Neural progenitor cell (in vitro differentiated cells): ENCODE measurements at regions not wholly inside any gene's neighbourhood (a gene's known extent, or its start where the extent isn't known, plus 50 kb on each side); places are given as distances from the start of the nearest gene placed in this dataset.

ENCODE experiments used
- DNase-seq: peaks from one replicate; pipeline ENCODE4 v3.0.0-alpha.2; 2016; ENCODE audit warnings: low spot score
- H2AFZ ChIP-seq: fragments of 200-600 bp; sonication (generic); replicated peaks from 2 replicates; pipeline ENCODE4 v1.6.1; 2016; ENCODE audit warnings: antibody characterized with exemption
- H3F3A ChIP-seq: fragments of 200-600 bp; sonication (generic); 2 replicates; pipeline ENCODE4 v1.6.1; 2016; ENCODE audit warnings: antibody characterized with exemption, low read depth
- H3K27ac ChIP-seq: fragments of 200-600 bp; sonication (generic); 2 replicates; pipeline ENCODE4 v1.5.1; 2016; ENCODE audit warnings: mild to moderate bottlenecking
- H3K27me3 ChIP-seq: fragments of 200-600 bp; sonication (generic); 2 replicates; pipeline ENCODE4 v1.6.1; 2016; ENCODE audit warnings: mild to moderate bottlenecking, moderate library complexity
- H3K36me3 ChIP-seq: fragments of 200-600 bp; sonication (generic); 2 replicates; pipeline ENCODE4 v1.5.1; 2016
- H3K4me1 ChIP-seq: fragments of 200-600 bp; sonication (generic); 2 replicates; pipeline ENCODE4 v1.6.1; 2016; ENCODE audit warnings: mixed run types
- H3K4me2 ChIP-seq: fragments of 200-600 bp; sonication (generic); 2 replicates; pipeline ENCODE4 v1.6.1; 2016
- H3K4me3 ChIP-seq: fragments of 200-600 bp; sonication (generic); 2 replicates; pipeline ENCODE4 v1.5.1; 2016
- H3K79me2 ChIP-seq: fragments of 200-600 bp; sonication (generic); 2 replicates; pipeline ENCODE4 v1.6.1; 2016; ENCODE audit warnings: low read depth
- H3K9ac ChIP-seq: fragments of 200-600 bp; sonication (generic); 2 replicates; pipeline ENCODE4 v1.6.1; 2016
- H3K9me3 ChIP-seq: fragments of 200-600 bp; sonication (generic); 2 replicates; pipeline ENCODE4 v1.5.1; 2016; ENCODE audit warnings: low read depth
- H4K20me1 ChIP-seq: fragments of 200-600 bp; sonication (generic); 2 replicates; pipeline ENCODE4 v1.6.1; 2016; ENCODE audit warnings: low read depth
- H3K27ac Mint-ChIP-seq: 3 replicates; pipeline ENCODE4 v1.8.0; 2021; ENCODE audit warnings: mixed read lengths
- H3K27me3 Mint-ChIP-seq: 2 replicates; pipeline ENCODE4 v1.8.0; 2022; ENCODE audit warnings: low read depth, mild to moderate bottlenecking, inconsistent platforms, moderate library complexity, mixed read lengths; ENCODE audit not compliant: insufficient read depth
- H3K36me3 Mint-ChIP-seq: 3 replicates; pipeline ENCODE4 v1.8.0; 2021; ENCODE audit warnings: mixed read lengths
- H3K4me1 Mint-ChIP-seq: 3 replicates; pipeline ENCODE4 v1.8.0; 2021; ENCODE audit warnings: mixed read lengths
- H3K4me3 Mint-ChIP-seq: 3 replicates; pipeline ENCODE4 v1.8.0; 2021; ENCODE audit warnings: mild to moderate bottlenecking, moderate library complexity, mixed read lengths
- H3K9me3 Mint-ChIP-seq: 3 replicates; pipeline ENCODE4 v1.8.0; 2020; ENCODE audit warnings: mixed read lengths
- CTCF ChIP-seq: fragments of 200-600 bp; sonication (generic); IDR thresholded peaks from 2 replicates; pipeline ENCODE4 v1.5.1; 2017; ENCODE audit warnings: antibody characterized with exemption, mild to moderate bottlenecking
- EZH2 ChIP-seq: fragments of 200-600 bp; sonication (generic); IDR thresholded peaks from 2 replicates; pipeline ENCODE4 v1.6.1; 2017; ENCODE audit warnings: antibody characterized with exemption, mild to moderate bottlenecking, moderate library complexity
- EZH2phosphoT487 ChIP-seq: fragments of 200-600 bp; sonication (generic); IDR thresholded peaks from 2 replicates; pipeline ENCODE4 v1.6.1; 2017; ENCODE audit warnings: antibody characterized with exemption

DNA sequence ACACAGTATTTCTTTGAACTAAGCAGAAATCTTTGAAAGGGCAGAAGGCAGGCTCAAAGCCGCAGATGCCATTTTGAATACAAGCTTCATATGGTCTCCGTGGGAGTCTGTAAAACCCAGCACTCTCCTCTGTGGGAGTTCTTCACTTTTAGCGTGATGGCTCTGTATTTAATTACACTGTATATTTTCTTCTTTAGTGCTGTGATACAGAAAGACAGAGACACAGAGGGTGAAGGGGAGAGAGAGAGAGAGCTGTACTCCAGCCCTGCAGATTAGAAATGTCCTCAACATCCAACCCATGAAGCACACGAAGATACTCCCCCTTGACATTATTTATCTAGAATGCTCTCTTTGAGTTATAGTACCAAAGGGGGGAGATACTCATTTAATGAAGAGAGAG, 752.6 kb upstream of the NR2F2 start:
- Histone ChIP-seq H3K27me3 (no peaks in the 10 kb centered on the region), H3K9ac (no peak overlapping the region), H3K4me1 (peaks cover 4% of the 10 kb centered on the region), H4K20me1 (no peaks in the 10 kb centered on the region), H3K79me2 (no peaks in the 10 kb centered on the region), H3K4me2 (no peak overlapping the region), H3F3A (no peaks in the 10 kb centered on the region), H3K9me3 (no peaks in the 10 kb centered on the region), H3K4me3 (no peak overlapping the region), H2AFZ (peak overlapping the region; percentile 89), H3K27ac (no peak overlapping the region), H3K36me3 (no peaks in the 10 kb centered on the region)
- H3K9me3 Mint-ChIP-seq: no peaks in the 10 kb centered on the region
- H3K27me3 Mint-ChIP-seq: peaks cover 5% of the 10 kb centered on the region
- TF ChIP-seq EZH2phosphoT487: no peak
- TF ChIP-seq EZH2: no peak
- TF ChIP-seq CTCF: no peak
- DNase-seq: no peak
- H3K4me1 Mint-ChIP-seq: peaks cover 16% of the 10 kb centered on the region
- H3K4me3 Mint-ChIP-seq: no peak overlapping the region
- H3K27ac Mint-ChIP-seq: peak overlapping the region; percentile 47
- H3K36me3 Mint-ChIP-seq: peaks cover 1% of the 10 kb centered on the region

GRCh38 chr15:95580121-95580520, 750.4 kb upstream of the NR2F2 start:
- Histone ChIP-seq H4K20me1 (no peaks in the 10 kb centered on the region), H3K27me3 (no peaks in the 10 kb centered on the region), H2AFZ (peak overlapping the region; percentile 55), H3K4me1 (peaks cover 4% of the 10 kb centered on the region), H3K36me3 (no peaks in the 10 kb centered on the region), H3K79me2 (no peaks in the 10 kb centered on the region), H3F3A (no peaks in the 10 kb centered on the region), H3K9ac (no peak overlapping the region), H3K4me2 (no peak overlapping the region), H3K4me3 (no peak overlapping the region), H3K9me3 (no peaks in the 10 kb centered on the region), H3K27ac (no peak overlapping the region)
- Mint-ChIP-seq H3K9me3 (peaks cover 2% of the 10 kb centered on the region), H3K27ac (no peak overlapping the region), H3K4me3 (no peak overlapping the region), H3K4me1 (peaks cover 18% of the 10 kb centered on the region), H3K27me3 (peaks cover 5% of the 10 kb centered on the region), H3K36me3 (no peaks in the 10 kb centered on the region)
- DNase-seq: no peak
- no peak for TF ChIP-seq EZH2
- TF ChIP-seq EZH2phosphoT487: no peak
- TF ChIP-seq CTCF: peak; percentile 9

DNA sequence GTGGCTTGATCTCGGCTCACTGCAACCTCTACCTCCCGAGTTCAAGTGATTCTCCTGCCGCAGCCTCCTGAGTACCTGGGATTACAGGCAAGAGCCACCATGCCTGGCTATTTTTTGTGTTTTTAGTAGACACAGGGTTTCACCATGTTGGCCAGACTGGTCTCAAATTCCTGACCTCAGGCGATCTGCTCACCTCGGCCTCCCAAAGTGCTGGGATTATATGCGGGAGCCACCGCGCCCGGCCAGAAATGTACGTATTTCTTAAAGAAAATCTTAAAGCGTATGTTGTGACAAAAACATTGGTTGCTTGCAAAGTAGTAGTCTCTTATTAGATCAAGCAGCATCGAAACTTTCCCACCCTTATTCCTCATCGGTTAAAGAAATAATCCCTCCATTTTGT, 748.9 kb upstream of the NR2F2 start:
- H3K27me3 ChIP-seq: no peaks in the 10 kb centered on the region
- no peak for DNase-seq

More for the DNA sequence above, 748.9 kb upstream of the NR2F2 start:
- no peak overlapping the region for H2AFZ ChIP-seq
- peaks cover 5% of the 10 kb centered on the region for H3K27me3 Mint-ChIP-seq
- H3K36me3 ChIP-seq: no peaks in the 10 kb centered on the region
- TF ChIP-seq EZH2phosphoT487: no peak
- no peak for TF ChIP-seq CTCF
- TF ChIP-seq EZH2: no peak
- H3K4me3 ChIP-seq: no peak overlapping the region
- no peak overlapping the region for H3K4me2 ChIP-seq
- no peak overlapping the region for H3K4me3 Mint-ChIP-seq
- no peaks in the 10 kb centered on the region for H4K20me1 ChIP-seq
- H3F3A ChIP-seq: no peaks in the 10 kb centered on the region
- no peaks in the 10 kb centered on the region for H3K79me2 ChIP-seq
- no peak overlapping the region for H3K27ac Mint-ChIP-seq
- no peaks in the 10 kb centered on the region for H3K9me3 ChIP-seq
- no peak overlapping the region for H3K9ac ChIP-seq
- peaks cover 18% of the 10 kb centered on the region for H3K4me1 Mint-ChIP-seq
- H3K36me3 Mint-ChIP-seq: no peaks in the 10 kb centered on the region
- no peak overlapping the region for H3K27ac ChIP-seq
- H3K4me1 ChIP-seq: peaks cover 4% of the 10 kb centered on the region
- peaks cover 2% of the 10 kb centered on the region for H3K9me3 Mint-ChIP-seq
